ENCODE measurements at regions not wholly inside any gene's neighbourhood (a gene's known extent, or its start where the extent isn't known, plus 50 kb on each side); places are given as distances from the start of the nearest gene placed in this dataset.

DNA sequence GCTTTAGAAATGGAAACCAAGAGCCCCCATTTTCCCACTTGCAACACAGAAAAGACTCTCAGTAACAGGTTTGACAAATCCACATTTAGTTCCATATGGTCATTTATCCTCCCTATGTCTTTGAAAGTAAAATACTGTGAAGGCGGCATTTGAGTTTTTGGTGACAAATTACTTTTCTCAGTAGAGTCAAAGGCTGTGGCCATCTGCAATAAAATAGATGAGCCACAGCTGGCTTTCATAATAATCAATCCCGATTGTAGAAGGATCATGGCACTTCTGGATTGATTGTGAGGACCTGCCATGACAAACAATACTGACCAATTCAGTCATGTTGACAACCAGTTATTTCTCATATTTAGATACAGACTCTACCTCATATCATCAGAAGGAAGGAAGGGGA is 512.0 kb upstream of the ADGRL2 start:
- CTCF ChIA-PET (ENCODE audit: partially characterized antibody), result no interaction called here
- Histone ChIP-seq H3K4ac (replicated peaks; ENCODE audit: insufficient read length, low read depth, low read length) (no peak overlapping the region), H3K9me3 (ENCODE audit: insufficient read depth in 2 of 2, low read depth in 1 of 2, low read length in 1 of 2) (no peaks in the 10 kb centered on the region), H4K91ac (replicated peaks; ENCODE audit: insufficient read length, low read length) (no peak overlapping the region), H2BK20ac (ENCODE audit: low read length) (no peak overlapping the region), H4K5ac (ENCODE audit: insufficient read length, low read depth, low read length) (no peak overlapping the region), H4K20me1 (replicated peaks in 1 of 2; ENCODE audit: control insufficient read depth in 1 of 2, insufficient read depth in 2 of 2, low read length in 2 of 2) (no peaks in the 10 kb centered on the region), H3K79me1 (ENCODE audit: low read depth, low read length) (no peaks in the 10 kb centered on the region), H3K79me2 (ENCODE audit: control insufficient read depth in 1 of 2, insufficient read depth in 2 of 2, low read length in 2 of 2) (no peaks in the 10 kb centered on the region), H2AFZ (ENCODE audit: low read length) (no peak overlapping the region), H3K18ac (ENCODE audit: extremely low read depth, low read length) (no peak overlapping the region), H2BK5ac (ENCODE audit: low read depth, low read length) (no peak overlapping the region), H4K8ac (ENCODE audit: extremely low read depth, insufficient read depth, low read length) (no peak overlapping the region), H3K14ac (ENCODE audit: insufficient read length) (no peak overlapping the region), H2BK120ac (replicated peaks; ENCODE audit: low read depth, low read length) (no peak overlapping the region), H2BK15ac (ENCODE audit: low read length) (no peak overlapping the region), H3K4me1 (replicated peaks in 1 of 4; ENCODE audit: control insufficient read depth in 3 of 4, insufficient read depth in 4 of 4, low read length in 3 of 4) (no peaks in the 10 kb centered on the region), H2BK12ac (ENCODE audit: low read depth, low read length) (no peak overlapping the region), H3K27ac (ENCODE audit: low read depth, low read length) (no peak overlapping the region), H3K36me3 (ENCODE audit: control insufficient read depth in 2 of 4, insufficient read depth in 4 of 4, low read length in 3 of 4) (no peaks in the 10 kb centered on the region), H3K4me2 (ENCODE audit: insufficient read depth in 1 of 2, low read depth in 2 of 2, low read length in 2 of 2) (no peak overlapping the region), H3K9ac (replicated peaks in 1 of 4; ENCODE audit: extremely low read depth in 1 of 4, low read depth in 3 of 4, low read length in 3 of 4) (no peak overlapping the region), H3K23ac (ENCODE audit: insufficient read length) (no peak overlapping the region), H3K27me3 (replicated peaks in 1 of 4; ENCODE audit: control insufficient read depth in 3 of 4, extremely low read depth in 1 of 4, insufficient read depth in 3 of 4, low read length in 3 of 4) (no peaks in the 10 kb centered on the region), H2AK5ac (ENCODE audit: low read depth, low read length) (no peak overlapping the region), H3K56ac (replicated peaks; ENCODE audit: insufficient read length, low read depth, low read length) (no peak overlapping the region), H3K4me3 (ENCODE audit: extremely low read depth in 1 of 4, insufficient read depth in 2 of 4, low read depth in 3 of 4, low read length in 4 of 4) (no peak overlapping the region), H3K23me2 (ENCODE audit: low read depth, low read length) (no peaks in the 10 kb centered on the region)
- FAIRE-seq, result no peak
- WGBS, 2 experiments (ENCODE audit: extremely low coverage in 1 of 2, insufficient coverage in 1 of 2, insufficient read length in 1 of 2, insufficient replicate concordance in 2 of 2, low coverage in 1 of 2, low lambda C conversion rate in 2 of 2, missing lambda C conversion rate in 1 of 2), result 90% methylated on average over 2 of the region's 2 CpGs; no CpG with 5 or more reads in 1 of the 2 experiments
- no peak for DNase-seq (ENCODE audit: low read depth in 1 of 2, low spot score in 2 of 2)
- POLR2A ChIA-PET (ENCODE audit: partially characterized antibody), result no interaction called here
- TF ChIP-seq SUZ12 (IDR thresholded peaks at IDR 0.05; ENCODE audit: low read length), result no peak
- TF ChIP-seq SP2 (IDR thresholded peaks at IDR 0.05; ENCODE audit: low read length), result no peak
- TF ChIP-seq GTF2F1 (IDR thresholded peaks at IDR 0.05; ENCODE audit: borderline replicate concordance, low read depth, low read length), result no peak
- TF ChIP-seq PHF8 (conservative IDR thresholded peaks at IDR 0.05; ENCODE audit: low read depth, low read length), result no peak
- TF ChIP-seq EP300 (IDR thresholded peaks at IDR 0.05; ENCODE audit: borderline replicate concordance in 1 of 2, low read depth in 2 of 2, low read length in 2 of 2), result no peak

Data from H1 (cell line).